ENCODE measurements at regions not wholly inside any gene's neighbourhood (a gene's known extent, or its start where the extent isn't known, plus 50 kb on each side); places are given as distances from the start of the nearest gene placed in this dataset.

DNA sequence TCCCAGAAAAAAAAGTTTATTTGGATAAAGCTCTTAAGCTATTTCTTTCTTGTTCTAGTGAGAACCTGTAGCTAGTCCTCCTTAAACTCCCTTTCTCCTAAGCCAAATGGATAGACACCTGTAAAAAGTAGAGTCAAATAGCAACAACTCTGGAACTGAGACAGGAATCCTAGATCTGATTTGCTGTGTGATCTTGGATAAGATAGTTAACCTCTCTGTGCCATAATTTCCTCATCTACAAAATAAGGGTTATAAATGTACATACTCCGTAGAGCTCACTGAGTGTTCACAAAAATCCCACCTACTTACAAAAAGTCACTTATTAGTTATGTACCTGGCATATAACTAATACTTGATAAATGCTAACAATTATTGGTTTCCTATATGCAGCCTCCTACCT, 270.3 kb downstream of the ABCC12 start:
- H3K4me3 ChIP-seq, result no peak overlapping the region
- intact Hi-C loops (cut with DNase I; ENCODE audit: low total_unique reads), result loop anchor here (5.0 kb wide), 1 partner anchor 537 kb away; no protein-coding TSS in a partner anchor
- in situ Hi-C loops (cut with MboI; ENCODE audit: low sequenced_read_pairs in 4 of 4), result no loop called here
- no peaks in the 10 kb centered on the region for H3K36me3 ChIP-seq
- TF ChIP-seq, protein P1, sequence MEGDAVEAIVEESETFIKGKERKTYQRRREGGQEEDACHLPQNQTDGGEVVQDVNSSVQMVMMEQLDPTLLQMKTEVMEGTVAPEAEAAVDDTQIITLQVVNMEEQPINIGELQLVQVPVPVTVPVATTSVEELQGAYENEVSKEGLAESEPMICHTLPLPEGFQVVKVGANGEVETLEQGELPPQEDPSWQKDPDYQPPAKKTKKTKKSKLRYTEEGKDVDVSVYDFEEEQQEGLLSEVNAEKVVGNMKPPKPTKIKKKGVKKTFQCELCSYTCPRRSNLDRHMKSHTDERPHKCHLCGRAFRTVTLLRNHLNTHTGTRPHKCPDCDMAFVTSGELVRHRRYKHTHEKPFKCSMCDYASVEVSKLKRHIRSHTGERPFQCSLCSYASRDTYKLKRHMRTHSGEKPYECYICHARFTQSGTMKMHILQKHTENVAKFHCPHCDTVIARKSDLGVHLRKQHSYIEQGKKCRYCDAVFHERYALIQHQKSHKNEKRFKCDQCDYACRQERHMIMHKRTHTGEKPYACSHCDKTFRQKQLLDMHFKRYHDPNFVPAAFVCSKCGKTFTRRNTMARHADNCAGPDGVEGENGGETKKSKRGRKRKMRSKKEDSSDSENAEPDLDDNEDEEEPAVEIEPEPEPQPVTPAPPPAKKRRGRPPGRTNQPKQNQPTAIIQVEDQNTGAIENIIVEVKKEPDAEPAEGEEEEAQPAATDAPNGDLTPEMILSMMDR (IDR thresholded peaks at IDR 0.05 in 4 of 5, conservative IDR thresholded peaks at IDR 0.05 in 1 of 5), result no peak
- TF ChIP-seq POLR2A (IDR thresholded peaks at IDR 0.05), result no peak
- no peaks in the 10 kb centered on the region for H3K27me3 ChIP-seq
- no peaks in the 10 kb centered on the region for H3K9me3 ChIP-seq
- ATAC-seq, result no peak
- H3K27ac ChIP-seq, result no peak overlapping the region
- no peak for DNase-seq
- H3K4me1 ChIP-seq, result no peaks in the 10 kb centered on the region

DNA sequence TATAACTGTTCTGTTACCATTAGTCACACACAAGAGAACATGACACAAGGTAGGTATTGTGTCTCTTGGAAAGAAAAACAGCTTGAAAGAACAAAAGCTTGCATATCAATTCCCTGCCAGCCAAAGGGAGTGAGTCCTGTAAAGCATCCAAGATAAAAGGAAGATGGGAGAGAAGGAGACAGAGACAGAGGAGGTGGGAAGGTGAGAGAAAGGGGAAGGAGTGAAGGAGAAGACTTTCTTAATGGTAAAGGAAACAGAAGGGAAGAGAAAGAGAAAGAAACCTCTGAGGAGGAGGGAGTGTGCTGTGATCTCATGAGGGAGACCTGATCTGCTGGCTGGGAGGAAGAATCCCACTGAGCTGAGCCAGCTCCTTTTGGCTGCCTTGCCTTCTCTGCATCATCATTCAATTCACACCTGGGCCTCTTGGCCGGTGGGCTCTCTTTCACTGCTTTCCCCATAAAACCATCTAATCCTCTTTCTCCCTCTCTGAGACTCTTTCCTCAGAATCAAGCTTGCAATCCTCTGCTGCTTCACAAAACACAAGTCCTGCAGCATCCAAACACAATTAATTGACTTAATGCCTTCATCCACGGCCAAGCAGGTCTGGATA, 271.6 kb downstream of the ABCC12 start:
- in situ Hi-C loops (cut with MboI; ENCODE audit: low sequenced_read_pairs in 4 of 4) (no loop called here), intact Hi-C loops (cut with DNase I; ENCODE audit: low total_unique reads) (no loop called here)
- Histone ChIP-seq H3K27ac (no peak overlapping the region), H3K27me3 (no peaks in the 10 kb centered on the region), H3K4me1 (no peaks in the 10 kb centered on the region), H3K9me3 (no peaks in the 10 kb centered on the region), H3K36me3 (no peaks in the 10 kb centered on the region), H3K4me3 (no peak overlapping the region)
- TF ChIP-seq, protein P1 (IDR thresholded peaks at IDR 0.05 in 4 of 5, conservative IDR thresholded peaks at IDR 0.05 in 1 of 5), result no peak
- no peak for TF ChIP-seq POLR2A (IDR thresholded peaks at IDR 0.05)
- ATAC-seq, result no peak
- DNase-seq, result no peak

DNA sequence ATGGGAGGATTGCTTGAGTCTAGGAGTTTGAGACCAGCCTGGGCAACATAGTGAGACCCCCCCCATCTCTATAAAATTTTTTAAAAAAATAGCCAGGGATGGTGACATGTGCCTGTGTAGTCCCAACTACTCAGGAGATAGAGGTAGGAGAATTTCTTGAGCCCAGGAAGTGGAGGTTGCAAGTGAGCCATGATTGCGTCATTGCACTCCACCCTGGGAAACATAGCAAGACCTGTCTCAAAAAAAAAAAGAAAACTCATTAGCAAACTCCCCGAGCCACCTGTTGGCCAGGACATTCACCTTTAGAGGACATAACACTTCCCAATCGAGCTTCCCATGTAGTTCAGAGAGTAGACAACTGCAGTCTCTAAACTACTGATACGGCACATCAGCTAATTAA, 274.2 kb downstream of the ABCC12 start:
- Histone ChIP-seq H3K4me3 (no peak overlapping the region), H3K27ac (no peak overlapping the region), H3K4me1 (no peaks in the 10 kb centered on the region), H3K36me3 (no peaks in the 10 kb centered on the region), H3K27me3 (no peaks in the 10 kb centered on the region), H3K9me3 (no peaks in the 10 kb centered on the region)
- no peak for DNase-seq
- ATAC-seq, result no peak
- TF ChIP-seq, protein P1 (IDR thresholded peaks at IDR 0.05 in 4 of 5, conservative IDR thresholded peaks at IDR 0.05 in 1 of 5), result no peak
- TF ChIP-seq POLR2A (IDR thresholded peaks at IDR 0.05), result no peak
- in situ Hi-C loops (cut with MboI; ENCODE audit: low sequenced_read_pairs in 4 of 4) (no loop called here), intact Hi-C loops (cut with DNase I; ENCODE audit: low total_unique reads) (no loop called here)

DNA sequence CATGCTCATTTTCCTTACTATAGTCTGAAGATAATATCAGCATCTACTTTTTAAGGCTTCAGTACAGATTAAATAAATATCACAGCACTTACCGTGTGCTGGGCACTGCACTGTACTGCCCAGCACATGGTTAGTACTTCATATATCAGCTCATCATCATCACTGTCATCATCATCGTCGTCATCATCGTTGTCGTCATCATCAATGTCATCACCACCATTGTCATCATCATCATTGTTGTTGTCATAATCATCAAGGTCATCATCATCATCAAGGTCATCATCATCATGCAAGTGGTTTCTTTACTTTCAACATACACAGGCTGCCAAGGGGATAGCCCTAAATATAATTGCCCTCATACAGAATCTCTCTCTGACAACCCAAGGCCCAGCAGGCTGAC, 275.1 kb downstream of the ABCC12 start:
- intact Hi-C loops (cut with DNase I; ENCODE audit: low total_unique reads), result no loop called here
- H3K4me1 ChIP-seq, result no peaks in the 10 kb centered on the region
- ATAC-seq, result no peak

More for the DNA sequence above, 275.1 kb downstream of the ABCC12 start:
- H3K4me3 ChIP-seq, result no peak overlapping the region
- no peak overlapping the region for H3K27ac ChIP-seq
- DNase-seq, result no peak
- TF ChIP-seq POLR2A (IDR thresholded peaks at IDR 0.05), result no peak
- TF ChIP-seq, protein P1 (IDR thresholded peaks at IDR 0.05 in 4 of 5, conservative IDR thresholded peaks at IDR 0.05 in 1 of 5), result no peak
- no peaks in the 10 kb centered on the region for H3K36me3 ChIP-seq
- H3K27me3 ChIP-seq, result no peaks in the 10 kb centered on the region
- H3K9me3 ChIP-seq, result no peaks in the 10 kb centered on the region
- in situ Hi-C loops (cut with MboI; ENCODE audit: low sequenced_read_pairs in 4 of 4), result no loop called here

Measured in gastrocnemius medialis (tissue), 4 donors.